HG02840 (cell line): ENCODE measurements at regions not wholly inside any gene's neighbourhood (a gene's known extent, or its start where the extent isn't known, plus 50 kb on each side); places are given as distances from the start of the nearest gene placed in this dataset.

Experiments
- ATAC-seq: cut with Tn5 transposase; IDR thresholded peaks from one replicate; pipeline ENCODE4 v1.9.1; 2021; ENCODE audit warnings: mild to moderate bottlenecking, moderate library complexity, moderate number of reproducible peaks; ENCODE audit not compliant: unreplicated experiment, low FRiP score

DNA sequence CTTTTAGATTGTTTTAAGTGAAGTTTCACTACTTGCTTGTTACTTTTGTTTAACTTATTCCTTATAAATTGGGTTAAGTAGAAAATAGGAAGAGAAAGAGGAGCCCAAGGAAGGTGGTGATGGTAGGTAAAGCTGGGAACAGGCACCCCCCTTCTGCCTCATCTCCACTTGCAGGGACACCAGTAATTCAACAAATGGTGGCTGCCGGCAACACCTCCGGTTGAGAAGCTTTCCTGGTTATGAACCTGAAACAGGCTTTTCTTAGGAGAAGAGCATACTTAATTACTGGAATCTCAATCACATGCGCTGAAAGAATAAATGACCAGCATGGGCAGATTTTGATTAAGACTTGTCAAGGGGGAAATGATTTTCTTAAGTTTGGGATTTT lies 158.9 kb upstream of the ZNF217 start:
- no peak for ATAC-seq

DNA sequence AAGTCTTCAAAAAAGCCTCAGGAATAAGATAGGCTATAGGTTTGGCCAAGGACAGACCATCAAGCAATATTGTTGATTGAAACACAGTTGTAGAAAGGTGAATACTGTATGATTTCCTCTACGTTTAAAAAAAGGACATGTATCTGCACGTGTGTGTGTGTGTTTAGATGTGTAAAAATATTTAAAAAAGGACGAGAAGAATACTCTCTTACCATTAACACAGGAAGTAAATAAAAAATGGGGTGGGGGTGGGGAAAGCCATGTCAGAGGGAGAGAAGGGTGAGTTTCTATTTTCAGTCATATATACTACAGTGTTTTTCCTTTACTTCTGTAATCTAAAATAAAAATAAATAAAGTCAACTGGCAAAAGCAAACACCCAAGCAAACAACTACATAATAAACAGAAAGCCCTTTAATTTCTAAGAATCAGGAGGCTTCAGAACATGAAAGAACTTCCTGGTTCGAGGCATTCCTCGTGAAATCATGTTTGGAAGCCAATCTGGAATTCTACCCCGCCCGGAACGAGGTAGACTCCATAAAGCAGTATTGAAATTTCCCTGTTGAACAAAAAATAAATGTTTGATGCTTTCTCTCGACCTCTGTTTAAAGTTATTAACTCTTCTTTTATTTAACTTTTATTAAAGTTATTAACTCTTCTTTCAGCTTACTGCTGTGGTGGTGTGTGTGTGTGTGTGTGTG lies 158.1 kb upstream of the ZNF217 start:
- ATAC-seq = no peak

DNA sequence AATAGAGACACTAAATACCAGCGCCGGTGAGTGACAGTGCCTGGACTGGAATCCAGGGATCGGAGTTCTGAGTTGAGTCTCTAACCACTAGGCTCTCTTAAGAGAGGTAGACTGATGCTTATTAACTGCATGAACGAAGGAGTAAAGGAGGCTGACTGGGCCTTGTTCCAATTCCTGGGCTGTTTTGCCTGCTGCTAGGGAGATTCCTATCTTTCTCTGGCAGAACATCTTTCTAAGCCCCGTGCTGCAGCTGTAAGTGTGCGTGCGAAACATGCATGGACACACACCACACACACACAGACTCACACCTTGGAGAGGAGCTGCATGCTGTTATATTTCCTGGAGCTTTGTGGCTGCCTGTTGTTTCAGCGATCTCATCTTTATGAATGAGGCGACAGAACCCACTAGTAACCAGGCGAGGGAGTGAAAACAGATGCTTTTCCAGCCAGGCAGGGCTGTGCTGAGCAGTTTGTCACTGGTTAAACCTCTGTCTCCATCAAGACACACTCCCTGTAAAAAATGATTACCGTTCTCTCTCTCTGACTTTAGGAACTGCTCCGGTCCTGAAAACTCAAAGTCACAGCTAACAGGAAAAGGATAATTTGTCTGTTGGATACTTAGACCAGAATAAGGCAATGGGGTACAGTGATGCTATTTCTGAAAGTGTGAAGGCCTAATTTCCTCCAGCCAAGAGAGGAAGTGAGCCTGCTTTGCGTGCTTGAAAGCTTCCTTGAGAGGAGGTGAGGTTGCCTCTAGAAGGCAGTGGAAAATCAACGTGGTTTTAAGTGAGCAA lies 157.4 kb upstream of the ZNF217 start:
- peak; percentile 75 for ATAC-seq

DNA sequence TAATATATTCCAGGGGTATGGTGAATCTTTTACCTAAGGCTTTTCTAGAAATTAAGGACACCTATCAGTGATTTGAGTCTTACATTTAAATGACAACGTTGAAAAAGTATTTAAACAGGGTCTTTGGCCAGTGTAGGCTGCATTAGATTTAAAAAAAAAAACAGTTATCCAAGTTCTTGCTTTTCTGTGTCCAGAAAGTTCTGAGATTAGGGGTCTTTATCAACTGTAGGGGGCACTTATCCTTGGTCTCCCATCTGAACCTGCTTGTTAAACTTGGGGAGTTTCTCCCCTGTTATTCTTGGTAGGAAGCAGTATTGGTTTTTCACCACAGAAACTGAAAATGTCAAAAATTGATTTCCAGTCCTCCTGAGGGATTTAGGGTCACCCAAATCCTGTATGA lies 155.9 kb upstream of the ZNF217 start:
- ATAC-seq = no peak

DNA sequence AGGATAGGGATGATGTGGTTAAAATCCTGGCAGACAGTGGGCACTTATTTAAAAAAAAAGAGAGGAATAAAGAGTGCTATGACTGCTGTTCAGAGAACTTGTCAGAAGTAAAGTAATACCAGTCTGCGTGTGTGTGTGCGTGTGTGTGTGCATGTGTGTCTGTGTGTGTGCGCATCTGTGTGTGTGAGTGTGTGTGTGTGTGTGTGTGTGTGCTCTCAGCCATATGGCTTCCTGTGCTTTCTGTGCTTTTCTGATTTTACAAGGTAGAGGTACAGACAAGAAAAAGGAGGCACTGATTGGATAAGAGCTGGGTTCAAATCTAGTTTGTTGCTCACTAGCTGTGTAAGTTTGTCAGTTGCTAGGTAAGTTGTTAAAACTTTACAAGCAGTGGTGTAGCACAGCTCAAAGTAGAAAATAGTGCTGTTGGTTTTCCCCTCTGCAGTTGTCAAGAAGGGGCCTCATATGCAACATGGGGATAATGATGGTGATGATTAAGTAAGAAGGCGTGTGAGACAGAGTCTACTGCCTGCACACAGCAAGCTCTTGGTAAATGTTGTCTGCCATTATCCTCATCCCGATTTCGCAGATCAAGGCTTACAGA lies 155.3 kb upstream of the ZNF217 start:
- no peak for ATAC-seq

DNA sequence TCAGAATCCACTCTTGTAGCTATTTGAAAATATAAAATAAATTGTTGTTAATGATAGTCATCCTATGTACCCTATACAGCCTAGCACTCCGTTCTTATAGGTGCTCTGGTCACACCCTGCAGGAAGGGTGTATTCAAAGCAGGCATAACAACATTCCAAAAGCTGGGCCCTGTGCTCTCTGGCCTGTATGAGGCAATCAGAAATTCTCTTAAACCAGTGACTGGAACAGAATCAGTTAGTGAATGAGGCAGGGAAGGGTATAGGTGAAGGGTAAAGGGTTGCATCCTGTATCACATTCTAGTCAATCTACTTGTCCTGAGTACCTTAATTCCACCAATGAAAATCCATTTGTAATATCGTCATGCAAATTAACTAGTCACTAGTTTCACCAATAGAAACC lies 154.5 kb upstream of the ZNF217 start:
- no peak for ATAC-seq

DNA sequence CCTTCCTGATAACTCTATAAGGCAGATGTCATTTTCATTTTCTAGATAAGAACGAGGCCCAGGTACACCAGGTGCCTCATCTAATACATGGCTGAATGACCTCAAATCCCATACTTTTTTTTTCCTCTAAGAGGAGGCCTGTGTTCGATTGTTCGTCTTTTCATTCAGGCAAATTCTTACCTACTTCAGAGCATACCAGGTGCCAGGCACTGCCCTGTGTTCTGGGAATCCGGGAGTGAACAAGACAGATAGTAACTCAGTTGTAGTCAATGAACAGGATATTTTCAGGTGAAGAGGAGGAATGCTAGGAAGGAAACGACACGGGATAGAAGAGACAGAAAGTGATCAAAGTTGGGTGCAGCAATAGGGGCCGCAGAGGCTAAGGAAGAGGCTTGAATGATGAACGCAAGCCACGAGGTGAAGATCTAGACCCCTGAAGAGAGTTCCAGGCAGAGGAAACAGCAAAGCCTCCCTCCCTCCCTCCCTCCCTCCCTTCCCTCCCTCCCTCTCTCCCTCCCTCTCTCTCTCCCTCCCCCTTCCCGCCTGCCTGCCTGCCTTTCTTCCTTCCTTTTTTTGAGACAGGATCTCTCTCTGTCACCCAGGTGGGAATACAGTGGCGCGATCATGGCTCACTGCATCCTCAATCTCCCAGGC lies 150.1 kb upstream of the ZNF217 start:
- ATAC-seq = no peak

DNA sequence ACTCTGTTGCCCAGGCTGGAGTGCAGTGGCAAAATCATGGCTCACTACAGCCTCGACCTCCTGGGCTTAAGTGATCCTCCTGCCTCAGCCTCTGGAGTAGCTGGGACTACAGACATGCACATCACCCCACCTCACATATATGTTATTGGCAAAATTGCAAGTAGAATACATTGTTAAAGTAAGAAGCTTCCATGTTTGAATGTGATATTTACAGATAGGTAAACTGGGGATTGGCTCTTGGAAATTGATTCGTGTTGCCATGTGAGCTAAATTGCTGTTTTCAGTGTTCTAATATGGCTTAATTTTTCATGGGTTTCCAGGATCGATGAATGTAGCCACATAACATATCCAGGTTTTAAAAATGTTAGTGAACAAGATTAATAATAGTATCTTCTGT lies 149.0 kb upstream of the ZNF217 start:
- no peak for ATAC-seq

DNA sequence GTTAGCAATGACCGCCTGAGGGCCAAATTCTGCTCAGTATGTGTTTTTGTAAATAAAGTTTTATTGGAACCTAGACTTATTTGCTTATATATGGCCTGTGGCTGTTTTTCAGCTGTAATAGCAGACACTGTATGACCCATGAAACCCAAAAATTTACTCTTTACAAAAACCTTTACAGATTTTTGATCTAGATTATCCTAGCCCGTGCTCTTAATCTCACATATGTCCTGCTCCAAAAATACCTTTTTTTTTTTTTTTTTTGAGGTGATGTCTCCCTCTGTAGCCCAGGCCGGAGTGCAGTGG lies 148.0 kb upstream of the ZNF217 start:
- no peak for ATAC-seq

DNA sequence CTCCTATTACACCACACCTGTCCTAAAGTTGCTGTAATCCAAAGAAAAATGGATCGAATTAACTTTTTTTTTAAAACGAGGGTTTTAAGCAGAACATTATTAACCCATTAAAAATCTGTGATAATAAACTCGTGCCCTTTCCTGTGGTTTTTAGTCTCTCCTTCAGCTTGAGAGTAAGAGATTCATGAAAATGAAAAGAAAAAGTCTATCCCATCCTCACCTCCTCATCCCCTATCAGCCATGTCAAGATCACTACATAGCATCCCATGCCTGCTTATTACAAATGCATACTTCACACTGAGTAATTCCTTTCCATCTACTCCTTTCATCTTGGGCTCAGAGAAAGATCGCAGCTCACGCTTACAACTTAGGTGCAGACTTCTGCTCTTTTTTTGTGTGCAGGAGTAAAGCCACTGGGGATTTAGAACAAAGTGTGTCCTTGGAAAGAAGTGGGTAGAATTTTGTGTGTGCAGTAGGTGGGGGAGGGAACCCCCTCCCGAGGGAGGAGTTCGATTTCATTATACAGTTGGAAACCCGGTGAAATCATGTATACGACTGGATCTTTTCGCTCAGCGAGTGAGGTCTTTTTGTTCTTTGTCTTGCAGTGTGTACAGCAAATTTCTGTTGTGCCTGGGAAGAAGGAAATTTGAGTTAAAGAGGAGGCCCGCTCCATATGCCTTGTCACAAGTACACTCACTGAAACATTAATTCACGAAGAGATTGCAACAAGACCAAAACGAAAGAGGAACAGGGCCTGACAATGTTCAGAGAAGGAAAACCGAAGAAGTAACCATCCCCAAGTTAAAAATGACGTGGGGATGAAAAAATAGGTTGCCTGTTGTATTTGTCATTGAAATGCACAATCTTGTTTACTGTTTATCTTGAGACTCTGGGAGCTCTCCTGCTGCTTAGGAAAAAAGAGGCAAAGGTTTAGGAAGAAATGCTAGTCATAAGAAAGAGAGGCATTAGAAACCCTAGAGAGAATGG lies 146.5 kb upstream of the ZNF217 start:
- no peak for ATAC-seq

DNA sequence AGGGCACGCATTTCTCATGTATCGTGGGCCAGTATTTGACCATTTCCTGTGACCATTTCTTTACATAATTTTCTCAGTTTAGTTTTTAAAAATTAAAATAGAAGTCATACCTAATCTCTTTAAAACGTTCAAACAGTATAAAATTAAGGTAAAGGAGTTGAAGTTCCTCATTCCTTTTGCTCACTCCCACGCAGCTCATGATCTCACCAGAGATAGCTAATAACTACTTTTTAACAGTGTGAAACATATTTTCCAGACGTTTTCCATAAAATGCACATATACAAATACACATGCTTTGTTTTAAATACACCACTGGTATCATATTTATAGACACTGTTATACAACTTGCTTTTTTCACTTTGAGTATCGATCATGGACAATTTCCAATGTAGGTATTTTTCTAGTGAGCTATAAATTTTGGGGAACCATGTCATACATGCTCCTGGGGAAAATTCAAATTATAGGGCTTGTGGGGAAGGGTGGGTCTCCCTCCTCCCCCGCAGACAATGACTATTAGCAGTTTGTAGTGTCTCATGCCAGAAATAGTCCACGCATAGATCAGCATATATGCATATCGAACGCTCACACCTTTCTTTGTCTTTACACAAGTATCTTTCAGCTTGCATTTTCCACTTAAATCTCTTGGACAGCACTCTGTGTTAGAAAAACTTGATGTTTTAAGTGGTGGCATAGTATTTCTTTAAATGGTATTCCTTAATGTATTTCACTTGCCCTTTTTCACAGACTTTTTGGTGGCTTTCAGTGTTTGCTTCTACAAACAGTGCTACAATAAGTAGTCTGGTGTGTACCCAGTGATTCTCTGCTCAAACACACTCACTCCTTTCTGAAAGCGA lies 145.5 kb upstream of the ZNF217 start:
- no peak for ATAC-seq

DNA sequence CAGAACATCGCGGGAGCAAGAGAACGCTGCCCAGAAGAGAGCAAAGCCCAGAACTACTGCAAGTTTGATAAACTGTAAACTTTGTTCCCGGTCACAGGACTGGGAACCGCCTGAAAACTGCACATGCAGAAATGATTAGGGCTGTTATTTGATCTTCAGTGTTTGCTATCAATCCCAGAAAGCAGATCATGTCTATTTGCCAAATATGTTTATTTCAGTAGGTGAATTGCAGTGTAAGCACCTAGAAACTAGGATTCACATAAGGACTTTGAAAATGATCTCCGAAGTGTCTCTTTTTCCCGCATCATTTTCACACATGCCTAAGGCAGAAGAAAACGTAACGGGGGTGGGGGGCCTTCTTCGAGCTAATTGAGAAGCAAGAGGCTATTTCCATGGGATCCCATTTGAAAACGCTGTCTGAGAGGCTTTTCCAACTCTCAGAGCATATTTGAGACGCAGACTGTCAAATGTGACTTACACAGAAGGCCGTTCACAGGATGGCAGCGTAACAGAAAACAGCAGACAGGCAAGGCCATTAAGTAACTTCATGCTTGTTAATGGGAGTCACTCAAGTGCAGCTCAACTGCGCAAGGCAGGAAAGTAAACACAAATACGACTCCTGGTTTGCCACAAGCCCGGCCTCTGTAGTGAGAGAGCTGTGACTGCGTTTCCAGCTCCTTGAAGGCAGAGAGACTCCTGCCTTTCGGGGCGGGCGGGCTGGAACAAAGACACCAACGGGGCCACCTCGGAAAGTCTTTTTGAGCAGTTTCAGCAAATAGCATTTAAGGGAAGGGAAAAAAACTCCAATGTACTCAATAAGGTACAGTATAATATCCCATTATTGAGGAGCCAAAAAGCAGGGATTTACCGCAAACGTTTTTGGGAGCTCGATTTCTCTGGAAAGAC lies 144.7 kb upstream of the ZNF217 start:
- no peak for ATAC-seq

DNA sequence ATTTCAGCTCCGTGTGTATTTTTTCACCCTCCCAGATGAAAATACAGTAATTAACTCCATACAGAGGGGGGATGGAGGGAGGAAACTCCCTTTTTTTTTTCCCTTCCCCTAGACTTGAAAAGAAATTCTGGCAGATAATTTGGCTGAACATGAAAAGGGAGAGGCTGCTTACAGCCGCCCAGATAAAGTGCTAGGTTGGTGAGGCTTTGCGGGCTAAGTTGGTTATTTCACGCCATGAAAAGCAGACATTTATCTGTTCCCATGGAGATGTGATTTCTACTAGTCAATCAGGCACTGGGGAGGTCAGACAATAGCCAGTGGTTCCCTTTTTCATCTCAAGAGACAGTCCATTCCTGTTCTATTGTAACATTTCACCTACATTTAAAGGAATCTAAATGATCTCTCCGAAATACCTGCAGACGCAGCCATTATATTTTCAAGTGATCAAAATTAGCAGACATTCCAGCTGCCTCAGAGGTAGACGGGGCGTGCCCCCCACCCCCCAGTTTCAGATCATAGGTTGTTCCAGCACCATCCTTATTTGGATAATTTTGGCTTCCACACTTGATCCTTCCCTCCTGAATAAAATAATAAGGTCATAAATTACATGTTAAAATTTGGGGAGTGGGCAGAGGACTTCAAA lies 143.9 kb upstream of the ZNF217 start:
- ATAC-seq = no peak

DNA sequence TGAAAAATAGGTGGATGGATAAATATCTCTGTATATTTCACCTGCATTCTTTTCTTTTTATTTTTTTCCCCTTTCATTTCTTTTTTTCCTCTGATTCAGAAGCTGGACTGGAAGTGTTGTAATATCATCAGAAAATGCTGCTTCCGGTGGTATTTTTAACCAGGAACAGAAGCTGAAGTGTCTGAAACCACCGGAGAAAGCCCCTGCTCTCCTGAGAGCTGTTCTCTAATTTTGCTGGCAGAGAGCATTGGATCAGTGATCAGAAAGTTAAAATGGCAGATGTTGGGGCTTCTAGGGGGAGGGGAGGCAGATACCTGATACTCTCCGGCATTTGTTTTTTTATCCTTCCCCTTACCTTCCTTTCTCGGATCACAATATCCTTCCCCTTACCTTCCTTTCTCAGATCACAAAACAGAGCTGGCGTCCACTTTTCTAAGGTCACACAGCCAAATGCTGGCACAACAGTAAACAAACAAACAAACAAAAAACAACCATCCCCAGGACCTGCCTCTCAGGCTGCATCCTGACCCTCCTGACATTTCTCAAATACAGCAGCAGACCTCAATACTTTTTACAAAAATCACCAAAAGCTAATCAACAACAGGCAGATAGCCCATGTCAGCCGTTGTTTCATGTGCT lies 143.2 kb upstream of the ZNF217 start:
- ATAC-seq = peak; percentile 40

DNA sequence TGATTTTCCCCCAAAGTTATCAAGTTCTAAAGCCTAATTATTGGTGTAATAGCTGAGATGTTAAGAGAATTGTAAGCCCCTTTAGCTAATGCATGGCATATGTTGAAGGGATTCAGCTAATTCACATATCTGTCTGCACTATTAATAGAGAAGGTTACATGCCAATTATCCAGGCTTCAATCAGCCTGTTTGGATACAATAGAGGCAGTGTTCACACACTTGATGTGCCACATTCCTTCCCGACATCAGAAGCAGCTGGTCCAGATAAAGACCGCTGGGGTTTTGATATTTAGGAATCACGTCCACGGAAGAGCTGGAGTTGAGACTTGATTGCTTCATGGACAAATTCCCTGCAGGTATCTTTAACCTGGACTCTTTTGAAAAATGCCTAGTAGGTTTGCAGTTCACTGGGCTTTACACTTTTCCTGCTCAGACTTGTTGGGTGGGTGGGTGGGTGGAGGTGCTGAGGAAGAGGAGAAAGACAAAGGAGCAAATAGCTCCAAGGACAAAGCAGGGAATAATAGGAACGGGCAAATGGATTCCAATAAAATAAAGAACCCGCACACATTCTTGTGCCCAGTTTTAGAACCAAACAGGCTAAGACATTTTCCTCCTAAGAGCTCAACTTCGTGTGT lies 142.6 kb upstream of the ZNF217 start:
- ATAC-seq = no peak

DNA sequence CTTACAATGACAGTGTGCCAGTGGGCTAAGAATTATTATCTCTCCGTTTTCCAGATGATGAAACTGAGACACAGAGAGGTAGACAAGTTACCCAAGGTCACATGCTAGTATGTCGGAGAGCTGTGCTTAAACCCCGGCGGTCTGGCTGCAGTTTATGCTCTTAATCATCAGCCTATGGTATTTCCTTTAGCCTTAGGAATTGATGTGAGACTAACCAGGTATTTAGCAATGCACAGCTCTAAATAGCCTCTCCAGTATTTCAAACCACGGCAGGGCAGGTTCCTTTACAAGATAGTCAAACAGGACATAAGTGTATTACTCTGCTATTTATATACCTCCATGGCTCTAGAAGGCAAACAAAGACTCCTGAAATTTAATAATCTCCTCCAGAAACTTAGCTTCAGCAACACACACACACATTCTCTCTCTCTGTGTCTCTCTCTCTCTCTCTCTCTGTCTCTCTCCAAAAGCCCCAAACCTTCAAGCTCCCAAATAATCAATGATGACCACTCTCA lies 142.0 kb upstream of the ZNF217 start:
- ATAC-seq = no peak
